GM21529 (cell line): ENCODE measurements at regions not wholly inside any gene's neighbourhood (a gene's known extent, or its start where the extent isn't known, plus 50 kb on each side); places are given as distances from the start of the nearest gene placed in this dataset.

ENCODE experiments used
- ATAC-seq: cut with Tn5 transposase; IDR thresholded peaks from one replicate; pipeline ENCODE4 v1.9.1; 2021; ENCODE audit not compliant: unreplicated experiment

DNA sequence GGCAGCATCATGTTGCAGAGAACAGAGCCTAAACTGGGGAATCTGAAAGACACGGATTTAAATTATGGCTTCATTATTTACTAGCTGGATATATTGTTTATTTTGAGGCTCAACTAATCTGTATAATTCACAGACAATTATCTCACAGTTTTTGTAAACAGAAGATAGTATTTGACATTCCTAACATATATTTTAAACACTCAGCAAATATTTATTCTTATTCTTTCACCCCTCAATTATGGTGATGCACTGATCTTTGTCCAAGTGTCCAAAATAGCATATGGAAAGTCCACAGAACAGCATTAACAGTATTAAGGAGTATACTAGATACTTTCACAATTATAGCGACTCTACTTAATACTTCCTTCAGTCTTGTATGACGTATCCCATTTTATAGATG, 257.0 kb downstream of the ADGRG6 start:
- no peak for ATAC-seq

- no peak for ATAC-seq
Measured at GRCh38 chr6:142561511-142562265, 259.9 kb downstream of the ADGRG6 start.

GRCh38 chr6:142562865-142563264, 261.1 kb downstream of the ADGRG6 start:
- no peak for ATAC-seq

DNA sequence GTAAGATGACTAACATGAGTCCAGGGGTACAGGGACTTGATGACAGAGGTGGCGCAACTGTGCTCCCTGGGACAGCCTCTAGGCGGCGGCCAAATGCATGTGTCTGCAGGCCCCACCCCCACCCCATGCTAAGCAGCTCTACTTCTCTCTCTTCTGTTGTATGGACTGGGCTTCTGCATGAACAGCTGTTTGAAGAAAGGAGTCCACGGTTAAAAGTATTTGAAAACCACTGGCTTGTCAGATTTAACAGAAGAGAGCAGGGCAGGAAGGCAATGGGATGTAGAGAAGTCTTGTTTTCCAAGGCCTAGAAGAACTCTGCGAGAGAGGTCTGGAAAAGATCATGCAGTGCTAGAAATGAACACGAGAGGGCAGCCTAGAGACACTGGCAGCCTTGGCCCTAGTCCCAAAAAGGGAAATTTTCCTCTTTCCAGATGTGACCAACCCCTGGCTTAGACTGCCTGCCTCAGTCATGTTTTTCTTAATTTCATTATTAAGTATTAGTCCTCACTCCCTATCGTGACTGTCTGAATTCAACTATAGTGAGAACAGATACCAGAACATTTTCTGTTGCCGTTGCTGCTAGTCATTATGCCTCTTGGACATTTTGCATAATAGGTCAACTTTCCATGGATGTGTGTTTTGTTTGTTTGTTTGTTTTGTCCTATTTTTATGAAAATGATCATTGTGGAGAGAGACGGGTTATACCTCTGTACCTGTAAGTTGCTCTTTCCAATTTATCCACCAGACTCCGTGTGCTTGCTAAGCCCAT, 265.0 kb downstream of the ADGRG6 start:
- ATAC-seq = peak; percentile 70

- no peak for ATAC-seq
Measured at GRCh38 chr6:142567461-142567860, 265.7 kb downstream of the ADGRG6 start.

- ATAC-seq = no peak
Measured at GRCh38 chr6:142568857-142569597, 267.2 kb downstream of the ADGRG6 start.

DNA sequence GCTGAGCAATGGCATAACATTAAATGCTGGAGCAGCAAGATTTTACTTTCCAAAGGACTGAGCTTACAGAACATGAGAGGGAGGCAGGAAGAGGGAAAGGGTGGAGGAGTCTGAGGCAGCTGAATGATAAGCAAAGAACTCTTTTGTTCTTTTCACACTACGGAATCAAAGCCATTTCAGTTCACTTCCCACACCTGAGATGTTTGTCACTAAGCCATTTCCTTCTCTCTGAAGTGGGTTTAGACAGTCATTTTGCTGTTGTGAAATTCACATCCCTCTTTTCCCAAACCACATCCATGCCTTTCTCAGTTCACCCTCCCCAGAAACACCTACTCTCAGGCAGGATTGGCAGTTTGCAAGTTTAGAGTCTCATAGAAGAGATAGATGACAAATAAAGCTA, 267.9 kb downstream of the ADGRG6 start:
- no peak for ATAC-seq

DNA sequence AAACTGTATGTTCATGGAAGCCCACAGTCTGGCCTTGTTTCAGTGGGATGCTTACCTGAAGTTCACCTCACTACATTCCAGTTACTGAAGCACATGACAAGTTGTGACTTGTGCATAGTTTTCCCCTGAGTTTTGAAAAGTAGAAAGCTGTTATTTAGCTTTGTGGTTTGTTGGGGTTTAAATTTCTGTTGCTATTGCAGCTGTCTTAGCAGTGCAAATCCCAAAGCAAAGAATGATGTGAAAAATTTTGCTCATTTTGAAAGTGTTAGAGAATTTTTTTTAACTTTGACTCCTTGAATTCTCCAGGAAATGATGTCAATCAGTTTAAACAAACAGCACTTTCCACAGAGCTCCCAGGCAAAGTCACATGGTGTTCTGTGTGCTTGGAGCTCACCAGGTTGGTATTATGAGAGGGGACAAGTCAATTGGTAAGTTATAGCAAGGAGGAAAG, 268.4 kb downstream of the ADGRG6 start:
- ATAC-seq = no peak

- ATAC-seq = no peak
Measured at GRCh38 chr6:142592876-142593275, 291.1 kb downstream of the ADGRG6 start.

DNA sequence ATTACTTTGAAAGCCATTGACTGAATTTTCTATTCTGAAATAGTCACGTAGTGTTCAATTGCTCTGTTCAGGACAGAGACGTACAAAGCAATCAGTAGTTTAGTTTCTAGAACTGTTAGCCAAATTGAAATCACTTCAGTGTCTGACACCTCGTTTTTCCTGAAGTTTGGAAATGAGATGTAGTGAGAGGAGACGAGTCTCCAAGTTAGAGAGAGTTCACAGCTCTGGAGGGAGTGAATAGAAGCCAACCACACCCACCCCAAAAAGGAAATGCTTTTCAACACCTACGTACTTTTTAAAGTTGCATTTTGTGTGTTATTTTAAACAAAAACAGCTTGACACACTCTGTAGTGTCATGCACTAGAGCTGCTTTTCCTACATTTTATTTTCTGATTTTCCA, 296.0 kb downstream of the ADGRG6 start:
- ATAC-seq = no peak

DNA sequence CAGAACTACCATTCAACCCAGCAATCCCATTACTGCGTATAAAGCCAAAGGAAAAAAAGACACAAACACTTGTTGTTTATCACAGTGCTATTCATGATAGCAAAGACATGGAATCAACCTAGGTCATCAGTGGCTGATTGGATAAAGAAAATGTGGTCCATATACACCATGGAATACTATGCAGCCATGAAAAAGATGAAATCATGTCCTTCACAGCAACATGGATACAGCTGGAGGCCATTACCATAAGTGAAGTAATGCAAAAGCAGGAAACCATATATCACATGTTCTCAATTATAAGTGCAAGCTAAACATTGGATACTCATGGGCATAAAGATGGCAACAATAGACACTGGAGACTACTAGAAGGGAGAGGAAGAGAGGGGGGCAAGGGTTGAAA, 299.6 kb downstream of the ADGRG6 start:
- ATAC-seq = no peak

- no peak for ATAC-seq
Measured at GRCh38 chr6:142602972-142603371, 301.2 kb downstream of the ADGRG6 start.

DNA sequence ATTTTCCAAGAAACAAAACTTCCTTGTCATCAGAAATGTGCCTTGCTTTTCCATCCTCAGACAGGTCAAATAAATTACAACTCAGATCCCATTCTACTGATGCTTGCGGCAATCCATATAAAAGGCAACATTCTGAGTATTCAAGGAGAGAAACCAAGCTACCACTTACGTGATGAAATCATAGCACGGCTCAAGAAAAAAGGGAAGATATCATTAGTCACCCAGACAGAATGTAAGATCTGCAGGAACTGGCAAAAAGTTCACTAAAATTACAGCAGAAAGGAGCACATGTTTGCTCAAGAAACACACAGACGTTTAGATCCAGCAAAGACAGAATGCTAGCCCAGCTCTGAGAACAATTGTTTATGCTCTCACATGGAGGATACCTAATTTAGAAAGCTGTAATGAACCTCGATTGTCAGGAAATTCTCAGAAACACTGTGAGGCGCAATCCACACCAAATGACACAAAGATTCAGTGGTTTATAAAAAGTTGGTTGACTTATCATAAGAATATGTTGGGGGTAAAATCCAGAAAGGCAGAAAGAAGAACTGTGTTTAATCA, 304.2 kb downstream of the ADGRG6 start:
- ATAC-seq = no peak

DNA sequence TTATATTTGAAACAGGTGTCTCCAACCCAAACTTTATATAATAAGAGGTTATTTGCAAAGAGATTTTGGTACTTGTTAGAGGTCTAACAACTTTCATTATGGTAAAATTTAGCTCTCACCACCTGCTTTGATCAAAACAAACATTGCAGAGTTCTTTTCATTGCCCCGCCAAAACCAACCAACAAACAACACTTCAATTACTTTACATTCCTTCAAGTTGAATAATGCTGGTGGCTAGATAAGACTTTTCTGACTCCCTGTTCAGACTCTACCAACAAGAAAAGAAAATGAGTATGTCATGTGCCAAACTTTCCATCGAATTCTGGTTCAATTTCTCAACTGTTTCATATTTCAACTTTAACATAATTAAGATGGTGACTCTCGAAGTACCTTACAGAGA, 311.1 kb downstream of the ADGRG6 start:
- ATAC-seq = no peak

- no peak for ATAC-seq
Measured at GRCh38 chr6:142613981-142614380, 312.2 kb downstream of the ADGRG6 start.

GRCh38 chr6:142617158-142617557, 315.4 kb downstream of the ADGRG6 start:
- no peak for ATAC-seq

- no peak for ATAC-seq
Measured at GRCh38 chr6:142621822-142622221, 320.0 kb downstream of the ADGRG6 start.

- no peak for ATAC-seq
Measured at GRCh38 chr6:142624978-142625715, 319.8 kb downstream of the HIVEP2 start.

DNA sequence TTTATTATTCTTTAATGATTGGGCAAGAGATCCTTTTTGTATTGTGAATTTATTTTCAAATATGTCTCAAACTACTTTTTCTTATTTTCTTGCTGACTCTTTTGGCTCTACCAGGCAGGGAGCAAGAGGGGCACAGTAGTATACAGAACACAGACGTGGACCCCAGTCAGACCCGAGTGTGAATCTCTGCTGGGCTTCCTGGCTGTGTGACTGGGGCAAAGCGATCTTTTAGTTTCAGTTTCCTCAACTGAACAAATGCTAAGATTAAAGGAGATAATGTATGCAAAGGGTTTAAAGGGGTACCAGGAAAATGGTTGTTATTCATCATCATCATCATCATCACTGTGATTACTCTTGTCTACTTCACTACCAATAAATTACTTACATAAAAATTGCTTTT, 317.5 kb downstream of the HIVEP2 start:
- ATAC-seq = no peak

DNA sequence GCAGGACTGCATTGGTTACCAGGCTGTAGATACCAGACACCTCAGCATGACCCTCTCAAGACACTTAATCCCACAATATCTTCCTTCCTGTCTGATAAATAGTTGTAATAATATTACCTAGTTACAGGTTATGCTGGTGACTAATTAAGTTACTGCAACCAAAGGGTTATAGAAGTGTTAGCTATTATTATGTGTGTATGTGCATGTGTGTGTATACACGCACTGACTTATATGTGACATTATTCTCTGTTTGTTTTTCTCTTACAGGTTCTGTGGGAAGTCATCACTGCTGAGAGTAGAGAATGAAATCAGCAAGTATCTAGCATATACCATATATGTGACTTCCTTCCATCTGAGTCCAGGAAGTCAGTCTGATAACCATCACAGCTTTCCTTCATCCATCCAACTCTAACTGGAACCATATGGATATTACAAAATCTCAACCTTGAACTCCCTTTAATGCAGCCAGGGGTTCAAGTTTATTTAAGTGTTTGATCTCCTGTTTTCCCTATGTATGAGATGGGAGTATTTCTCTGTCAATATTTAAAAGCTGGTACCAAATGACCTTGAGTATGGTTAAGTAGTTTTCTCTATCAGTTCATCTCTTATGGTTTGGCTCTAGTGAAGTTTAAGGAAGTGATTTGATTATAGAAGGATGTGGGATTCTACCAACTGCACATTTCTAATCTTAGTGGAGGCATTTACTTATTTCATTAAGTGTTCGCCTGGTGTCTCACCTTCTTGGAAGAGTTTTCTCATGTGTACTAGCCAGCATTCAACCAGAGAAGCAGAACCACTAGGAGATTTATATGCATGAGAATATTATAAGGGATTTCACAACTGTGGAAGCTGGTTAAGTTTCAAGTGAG, 313.2 kb downstream of the HIVEP2 start:
- ATAC-seq = no peak
